ENCODE measurements at regions not wholly inside any gene's neighbourhood (a gene's known extent, or its start where the extent isn't known, plus 50 kb on each side); places are given as distances from the start of the nearest gene placed in this dataset.

DNA sequence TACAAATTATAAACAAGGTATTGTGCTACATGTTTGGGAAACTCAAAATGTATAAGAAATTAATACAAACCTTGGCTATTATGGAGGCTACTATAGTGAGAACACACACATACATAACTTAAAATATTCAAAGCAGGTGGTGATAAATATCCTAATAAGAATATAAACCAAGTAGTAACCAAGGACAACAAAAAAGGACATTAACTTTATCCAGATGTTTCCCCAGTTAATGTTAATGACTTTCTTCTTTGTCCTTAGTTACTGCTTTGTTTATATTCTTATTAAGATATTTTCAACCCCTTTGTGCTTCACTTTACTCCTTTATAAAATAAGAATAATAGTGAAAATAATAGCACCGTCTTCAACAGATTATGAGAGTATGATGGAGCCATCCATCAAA lies 241.6 kb downstream of the CALCRL start (continued):
- TF ChIP-seq, protein P1, sequence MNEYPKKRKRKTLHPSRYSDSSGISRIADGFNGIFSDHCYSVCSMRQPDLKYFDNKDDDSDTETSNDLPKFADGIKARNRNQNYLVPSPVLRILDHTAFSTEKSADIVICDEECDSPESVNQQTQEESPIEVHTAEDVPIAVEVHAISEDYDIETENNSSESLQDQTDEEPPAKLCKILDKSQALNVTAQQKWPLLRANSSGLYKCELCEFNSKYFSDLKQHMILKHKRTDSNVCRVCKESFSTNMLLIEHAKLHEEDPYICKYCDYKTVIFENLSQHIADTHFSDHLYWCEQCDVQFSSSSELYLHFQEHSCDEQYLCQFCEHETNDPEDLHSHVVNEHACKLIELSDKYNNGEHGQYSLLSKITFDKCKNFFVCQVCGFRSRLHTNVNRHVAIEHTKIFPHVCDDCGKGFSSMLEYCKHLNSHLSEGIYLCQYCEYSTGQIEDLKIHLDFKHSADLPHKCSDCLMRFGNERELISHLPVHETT (CRISPR knock-in tag; conservative IDR thresholded peaks at IDR 0.05 in 1 of 2, IDR thresholded peaks at IDR 0.05 in 1 of 2) = no peak
- TF ChIP-seq ZNF354B (CRISPR knock-in tag; IDR thresholded peaks at IDR 0.05) = no peak

DNA sequence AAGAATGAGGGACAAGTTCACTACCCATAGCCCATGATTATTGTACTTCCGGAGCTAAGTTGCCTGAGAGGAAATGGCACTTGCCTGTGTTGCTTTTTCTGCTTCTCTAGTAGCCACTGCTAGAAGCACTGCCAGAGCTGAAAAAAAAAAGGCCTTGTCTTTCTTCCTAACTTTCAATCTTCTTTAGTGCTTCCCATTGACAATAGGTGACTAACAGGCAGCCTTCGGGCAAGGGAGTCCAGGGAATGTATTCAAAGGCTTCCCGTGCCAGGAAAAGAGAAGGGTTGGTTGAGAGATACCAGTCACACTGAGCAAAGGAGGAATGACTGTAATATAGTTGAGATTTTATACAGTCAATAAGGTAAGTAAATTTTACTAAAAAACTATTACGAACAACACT lies 242.0 kb downstream of the CALCRL start:
- ChIA-PET CTCF (ENCODE audit: low intra/inter-chr PET ratio) (no interaction called here), POLR2A (no interaction called here)
- no peak for TF ChIP-seq KDM1A (IDR thresholded peaks at IDR 0.05)
- TF ChIP-seq NR1H2 (CRISPR knock-in tag; IDR thresholded peaks at IDR 0.05) = no peak
- TF ChIP-seq, protein P2, sequence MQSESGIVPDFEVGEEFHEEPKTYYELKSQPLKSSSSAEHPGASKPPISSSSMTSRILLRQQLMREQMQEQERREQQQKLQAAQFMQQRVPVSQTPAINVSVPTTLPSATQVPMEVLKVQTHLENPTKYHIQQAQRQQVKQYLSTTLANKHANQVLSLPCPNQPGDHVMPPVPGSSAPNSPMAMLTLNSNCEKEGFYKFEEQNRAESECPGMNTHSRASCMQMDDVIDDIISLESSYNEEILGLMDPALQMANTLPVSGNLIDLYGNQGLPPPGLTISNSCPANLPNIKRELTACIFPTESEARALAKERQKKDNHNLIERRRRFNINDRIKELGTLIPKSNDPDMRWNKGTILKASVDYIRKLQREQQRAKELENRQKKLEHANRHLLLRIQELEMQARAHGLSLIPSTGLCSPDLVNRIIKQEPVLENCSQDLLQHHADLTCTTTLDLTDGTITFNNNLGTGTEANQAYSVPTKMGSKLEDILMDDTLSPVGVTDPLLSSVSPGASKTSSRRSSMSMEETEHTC (IDR thresholded peaks at IDR 0.05) = no peak
- TF ChIP-seq ZNF431 (CRISPR knock-in tag; IDR thresholded peaks at IDR 0.05) = no peak
- TF ChIP-seq ARID1B (IDR thresholded peaks at IDR 0.05) = no peak
- TF ChIP-seq KAT8 (IDR thresholded peaks at IDR 0.05; ENCODE audit: low read depth) = no peak
- TF ChIP-seq, protein P3, sequence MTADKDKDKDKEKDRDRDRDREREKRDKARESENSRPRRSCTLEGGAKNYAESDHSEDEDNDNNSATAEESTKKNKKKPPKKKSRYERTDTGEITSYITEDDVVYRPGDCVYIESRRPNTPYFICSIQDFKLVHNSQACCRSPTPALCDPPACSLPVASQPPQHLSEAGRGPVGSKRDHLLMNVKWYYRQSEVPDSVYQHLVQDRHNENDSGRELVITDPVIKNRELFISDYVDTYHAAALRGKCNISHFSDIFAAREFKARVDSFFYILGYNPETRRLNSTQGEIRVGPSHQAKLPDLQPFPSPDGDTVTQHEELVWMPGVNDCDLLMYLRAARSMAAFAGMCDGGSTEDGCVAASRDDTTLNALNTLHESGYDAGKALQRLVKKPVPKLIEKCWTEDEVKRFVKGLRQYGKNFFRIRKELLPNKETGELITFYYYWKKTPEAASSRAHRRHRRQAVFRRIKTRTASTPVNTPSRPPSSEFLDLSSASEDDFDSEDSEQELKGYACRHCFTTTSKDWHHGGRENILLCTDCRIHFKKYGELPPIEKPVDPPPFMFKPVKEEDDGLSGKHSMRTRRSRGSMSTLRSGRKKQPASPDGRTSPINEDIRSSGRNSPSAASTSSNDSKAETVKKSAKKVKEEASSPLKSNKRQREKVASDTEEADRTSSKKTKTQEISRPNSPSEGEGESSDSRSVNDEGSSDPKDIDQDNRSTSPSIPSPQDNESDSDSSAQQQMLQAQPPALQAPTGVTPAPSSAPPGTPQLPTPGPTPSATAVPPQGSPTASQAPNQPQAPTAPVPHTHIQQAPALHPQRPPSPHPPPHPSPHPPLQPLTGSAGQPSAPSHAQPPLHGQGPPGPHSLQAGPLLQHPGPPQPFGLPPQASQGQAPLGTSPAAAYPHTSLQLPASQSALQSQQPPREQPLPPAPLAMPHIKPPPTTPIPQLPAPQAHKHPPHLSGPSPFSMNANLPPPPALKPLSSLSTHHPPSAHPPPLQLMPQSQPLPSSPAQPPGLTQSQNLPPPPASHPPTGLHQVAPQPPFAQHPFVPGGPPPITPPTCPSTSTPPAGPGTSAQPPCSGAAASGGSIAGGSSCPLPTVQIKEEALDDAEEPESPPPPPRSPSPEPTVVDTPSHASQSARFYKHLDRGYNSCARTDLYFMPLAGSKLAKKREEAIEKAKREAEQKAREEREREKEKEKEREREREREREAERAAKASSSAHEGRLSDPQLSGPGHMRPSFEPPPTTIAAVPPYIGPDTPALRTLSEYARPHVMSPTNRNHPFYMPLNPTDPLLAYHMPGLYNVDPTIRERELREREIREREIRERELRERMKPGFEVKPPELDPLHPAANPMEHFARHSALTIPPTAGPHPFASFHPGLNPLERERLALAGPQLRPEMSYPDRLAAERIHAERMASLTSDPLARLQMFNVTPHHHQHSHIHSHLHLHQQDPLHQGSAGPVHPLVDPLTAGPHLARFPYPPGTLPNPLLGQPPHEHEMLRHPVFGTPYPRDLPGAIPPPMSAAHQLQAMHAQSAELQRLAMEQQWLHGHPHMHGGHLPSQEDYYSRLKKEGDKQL (CRISPR knock-in tag; IDR thresholded peaks at IDR 0.05; ENCODE audit: borderline replicate concordance) = no peak
- no peak for TF ChIP-seq ZNF140 (CRISPR knock-in tag; IDR thresholded peaks at IDR 0.05)
- TF ChIP-seq HIVEP1 (CRISPR knock-in tag; IDR thresholded peaks at IDR 0.05) = no peak
- no peak for TF ChIP-seq RFX1 (IDR thresholded peaks at IDR 0.05)
- no peak for TF ChIP-seq TGIF2 (CRISPR knock-in tag; IDR thresholded peaks at IDR 0.05)
- TF ChIP-seq KHSRP (IDR thresholded peaks at IDR 0.05) = no peak
- no peak for TF ChIP-seq SAFB2 (IDR thresholded peaks at IDR 0.05; ENCODE audit: borderline replicate concordance, low read depth, low read length, severe bottlenecking)
- no peak overlapping the region for H3K9ac ChIP-seq (ENCODE audit: insufficient read depth in 1 of 2, low read depth in 2 of 2, low read length in 2 of 2)
- H3K79me2 ChIP-seq (ENCODE audit: control insufficient read depth, insufficient read depth, low read length) = no peaks in the 10 kb centered on the region
- FAIRE-seq (no peak), ATAC-seq (no peak), DNase-seq (ENCODE audit: extremely low read depth in 1 of 4, low spot score in 3 of 4) (no peak)
- H3K36me3 ChIP-seq (ENCODE audit: control insufficient read depth, insufficient read depth, low read length) = no peaks in the 10 kb centered on the region
- H3K4me3 ChIP-seq = no peak overlapping the region
- no peaks in the 10 kb centered on the region for H3K9me1 ChIP-seq (ENCODE audit: control insufficient read depth, insufficient read depth, low read length)
- H4K20me1 ChIP-seq (replicated peaks; ENCODE audit: control insufficient read depth, insufficient read depth, low read length) = no peaks in the 10 kb centered on the region
- WGBS (ENCODE audit: insufficient coverage, low coverage, missing lambda C conversion rate) = 14% methylated on average over 4 of the region's 4 CpGs
- no peaks in the 10 kb centered on the region for H3K4me1 ChIP-seq (replicated peaks in 1 of 2; ENCODE audit: control insufficient read depth in 2 of 2, insufficient read depth in 2 of 2, low read length in 2 of 2)
- no peak overlapping the region for H2AFZ ChIP-seq (ENCODE audit: low read depth, low read length)
- intact Hi-C loops (cut with micrococcal nuclease) = no loop called here
- no peaks in the 10 kb centered on the region for H3K9me3 ChIP-seq (replicated peaks; ENCODE audit: control insufficient read depth, insufficient read depth, low read depth, low read length)
- BruUV-seq (replicated peaks) = no TSS peak
- H3K4me2 ChIP-seq (ENCODE audit: insufficient read depth, low read length) = no peak overlapping the region
- no peak overlapping the region for H3K27ac ChIP-seq (ENCODE audit: extremely low read depth, low read depth, low read length)
- in situ Hi-C loops (cut with MboI) = no loop called here
- H3K27me3 ChIP-seq (ENCODE audit: control insufficient read depth in 2 of 2, insufficient read depth in 2 of 2, low read length in 2 of 2) = no peaks in the 10 kb centered on the region

Measured in K562 (cell line).